Pancreas (tissue), 10 donors: ENCODE measurements at regions not wholly inside any gene's neighbourhood (a gene's known extent, or its start where the extent isn't known, plus 50 kb on each side); places are given as distances from the start of the nearest gene placed in this dataset.

ENCODE experiments used
- ATAC-seq, 4 donors: fragments of 200-7000 bp; cut with Tn5 transposase; one replicate each; pipeline versions ENCODE4 v1.8.0 to v1.9.1; 2020; ENCODE audit warnings: mild to moderate bottlenecking in 4 of 4, moderate library complexity in 4 of 4
- DNase-seq, 6 donors: peaks; one replicate each; pipeline ENCODE4 v3.0.0-alpha.2; 2020
- FAIRE-seq: peaks from 2 replicates; lab custom pipeline; 2012; peaks lifted over from hg19 to GRCh38; lab: Jason Lieb, UNC
- H3K27ac ChIP-seq, 4 donors: fragments of 200-600 bp; sonication (generic); 1 replicate in 3 of 4; 2 replicates in 1 of 4; pipeline versions ENCODE4 v1.5.0 to v1.8.0; 2020
- H3K27me3 ChIP-seq, 4 donors: fragments of 200-600 bp; one replicate each; pipeline ENCODE4 v1.8.0; 2021
- H3K36me3 ChIP-seq, 3 donors: fragments of 200-600 bp; sonication (generic) in 1 of 3; one replicate each; pipeline versions ENCODE4 v1.5.0 to v1.8.0; 2020 to 2021
- H3K4me1 ChIP-seq, 3 donors: fragments of 200-600 bp; one replicate each; pipeline ENCODE4 v1.8.0; 2021
- H3K4me3 ChIP-seq, 4 donors: fragments of 200-600 bp; sonication (generic) in 2 of 4; one replicate each; pipeline versions ENCODE4 v1.5.0 to v1.8.0; 2020 to 2021
- H3K9me3 ChIP-seq, 4 donors: fragments of 200-600 bp; one replicate each; pipeline ENCODE4 v1.8.0; 2021
- WGBS, 2 donors: extraction: QIAGEN DNeasy Blood & Tissue Kit; methylation state at CpG; one replicate each; pipeline ENCODE4 v1.1.7; 2013; 5-methylcytosine and 5-hydroxymethylcytosine counted together
- intact Hi-C, 3 donors: fragments of 100-400 bp; cut with DNase I; formaldehyde crosslinking; loops; one replicate each; pipeline versions ENCODE4 v1.11.1 to v1.14.2; 2022
- TF ChIP-seq, protein P1 (sequence below), 4 donors: fragments of 200-600 bp; sonication (generic) in 3 of 4; IDR thresholded peaks; one replicate each; pipeline versions ENCODE4 v1.5.0 to v1.8.0; 2021; ENCODE audit warnings: antibody characterized with exemption in 4 of 4
- donor health status: healthy with polysubstance abuse.
- donor health status: DM: no; HTN: no; CAD: no; lungs with moderate emphysema.
- donor health status: DM: no; HTN: no; CAD: no.
- donor health status: control.
- donor health status: control.
- donor health status: Bipolar disorder and iron deficiency.
- donor health status: DM: yes; HTN: yes; CAD: no.
- donor health status: DM: no; HTN: no; CAD: no.
- donor health status: DM: no; HTN: no; CAD: no.
- donor health status: DM: yes; HTN: yes; CAD: no.

DNA sequence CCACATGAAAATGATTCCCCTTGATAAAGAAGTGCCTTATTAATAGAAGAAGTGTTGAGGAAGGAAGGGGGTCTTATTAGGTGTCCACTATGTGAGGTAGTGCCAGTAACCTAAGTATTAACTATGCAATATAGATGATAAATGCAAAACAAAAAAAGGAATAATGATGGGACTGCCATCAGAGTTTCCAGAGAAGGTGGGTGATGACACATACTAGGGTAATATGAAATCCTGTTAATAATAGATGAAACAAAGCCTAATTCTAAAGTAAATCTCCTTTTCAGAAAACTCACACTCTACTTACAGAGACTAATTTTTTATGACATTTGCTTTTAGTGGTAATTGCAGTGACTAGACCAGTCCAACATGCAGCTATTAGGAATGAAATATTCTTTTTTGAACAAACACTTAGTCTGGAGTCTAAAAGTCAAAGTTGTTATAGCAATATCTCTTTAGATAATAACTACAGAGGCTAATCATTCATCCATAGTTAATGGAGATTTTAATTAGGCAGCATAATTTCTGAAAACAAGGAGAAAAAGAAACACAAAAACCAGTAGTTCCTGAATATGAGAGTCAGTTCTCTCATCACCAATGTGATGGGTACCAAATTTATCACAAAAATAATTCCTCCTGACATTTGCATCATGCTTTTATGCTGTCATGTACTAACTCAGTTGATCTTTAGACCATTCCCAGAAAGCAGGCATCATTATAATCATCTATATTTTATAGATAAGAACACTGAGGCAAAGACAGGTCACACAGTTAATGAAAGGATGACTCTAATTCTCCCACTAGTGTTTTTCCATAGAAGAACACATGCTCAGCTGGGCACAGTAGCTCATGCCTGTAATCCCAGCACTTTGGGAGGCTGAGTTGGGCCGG, 208.8 kb upstream of the ARG1 start:
- 86 to 89% methylated on average over 1 of the region's 1 CpG for WGBS, 2 donors
- peaks cover 6 to 27% (median 13%) of the 10 kb centered on the region in 3 donors for H3K4me1 ChIP-seq
- ATAC-seq (no peak), DNase-seq (no peak), FAIRE-seq (no peak)
- intact Hi-C loops, result no loop called here
- H3K9me3 ChIP-seq, result no peaks in the 10 kb centered on the region
- no peak overlapping the region for H3K27ac ChIP-seq
- no peaks in the 10 kb centered on the region for H3K27me3 ChIP-seq
- H3K36me3 ChIP-seq, result no peaks in the 10 kb centered on the region
- TF ChIP-seq, protein P1, sequence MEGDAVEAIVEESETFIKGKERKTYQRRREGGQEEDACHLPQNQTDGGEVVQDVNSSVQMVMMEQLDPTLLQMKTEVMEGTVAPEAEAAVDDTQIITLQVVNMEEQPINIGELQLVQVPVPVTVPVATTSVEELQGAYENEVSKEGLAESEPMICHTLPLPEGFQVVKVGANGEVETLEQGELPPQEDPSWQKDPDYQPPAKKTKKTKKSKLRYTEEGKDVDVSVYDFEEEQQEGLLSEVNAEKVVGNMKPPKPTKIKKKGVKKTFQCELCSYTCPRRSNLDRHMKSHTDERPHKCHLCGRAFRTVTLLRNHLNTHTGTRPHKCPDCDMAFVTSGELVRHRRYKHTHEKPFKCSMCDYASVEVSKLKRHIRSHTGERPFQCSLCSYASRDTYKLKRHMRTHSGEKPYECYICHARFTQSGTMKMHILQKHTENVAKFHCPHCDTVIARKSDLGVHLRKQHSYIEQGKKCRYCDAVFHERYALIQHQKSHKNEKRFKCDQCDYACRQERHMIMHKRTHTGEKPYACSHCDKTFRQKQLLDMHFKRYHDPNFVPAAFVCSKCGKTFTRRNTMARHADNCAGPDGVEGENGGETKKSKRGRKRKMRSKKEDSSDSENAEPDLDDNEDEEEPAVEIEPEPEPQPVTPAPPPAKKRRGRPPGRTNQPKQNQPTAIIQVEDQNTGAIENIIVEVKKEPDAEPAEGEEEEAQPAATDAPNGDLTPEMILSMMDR (IDR thresholded peaks at IDR 0.05), result no peak
- no peak overlapping the region for H3K4me3 ChIP-seq

DNA sequence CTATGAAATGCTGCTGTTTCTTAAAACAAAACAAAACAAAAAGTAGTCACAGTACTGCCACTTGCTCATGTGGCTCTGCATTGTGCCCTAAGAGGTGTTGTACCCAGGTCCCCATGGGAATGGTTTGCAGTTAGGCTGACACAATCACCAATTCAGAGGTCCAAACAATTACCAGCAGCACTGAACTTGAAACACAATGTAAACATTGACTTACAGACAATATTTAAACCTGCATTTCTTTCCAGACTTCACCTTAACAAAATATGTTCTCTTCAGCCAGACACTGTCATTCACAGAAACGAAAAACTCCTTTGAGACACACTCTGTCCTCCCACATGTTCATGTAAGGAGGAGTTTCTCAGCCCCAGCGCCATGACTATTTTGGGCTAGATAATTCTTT, 206.8 kb upstream of the ARG1 start:
- H3K36me3 ChIP-seq, result no peaks in the 10 kb centered on the region
- ATAC-seq, result peak in 1 of 4 donors; percentile 25
- H3K4me3 ChIP-seq, result no peak overlapping the region
- WGBS, 2 donors, result 54 to 60% methylated on average over 2 of the region's 2 CpGs
- intact Hi-C loops, result no loop called here
- TF ChIP-seq, protein P1 (IDR thresholded peaks at IDR 0.05), result no peak
- peaks cover 6 to 27% (median 13%) of the 10 kb centered on the region in 3 donors for H3K4me1 ChIP-seq
- no peaks in the 10 kb centered on the region for H3K9me3 ChIP-seq
- FAIRE-seq, result no peak
- DNase-seq, result no peak
- H3K27ac ChIP-seq, result no peak overlapping the region
- H3K27me3 ChIP-seq, result no peaks in the 10 kb centered on the region

DNA sequence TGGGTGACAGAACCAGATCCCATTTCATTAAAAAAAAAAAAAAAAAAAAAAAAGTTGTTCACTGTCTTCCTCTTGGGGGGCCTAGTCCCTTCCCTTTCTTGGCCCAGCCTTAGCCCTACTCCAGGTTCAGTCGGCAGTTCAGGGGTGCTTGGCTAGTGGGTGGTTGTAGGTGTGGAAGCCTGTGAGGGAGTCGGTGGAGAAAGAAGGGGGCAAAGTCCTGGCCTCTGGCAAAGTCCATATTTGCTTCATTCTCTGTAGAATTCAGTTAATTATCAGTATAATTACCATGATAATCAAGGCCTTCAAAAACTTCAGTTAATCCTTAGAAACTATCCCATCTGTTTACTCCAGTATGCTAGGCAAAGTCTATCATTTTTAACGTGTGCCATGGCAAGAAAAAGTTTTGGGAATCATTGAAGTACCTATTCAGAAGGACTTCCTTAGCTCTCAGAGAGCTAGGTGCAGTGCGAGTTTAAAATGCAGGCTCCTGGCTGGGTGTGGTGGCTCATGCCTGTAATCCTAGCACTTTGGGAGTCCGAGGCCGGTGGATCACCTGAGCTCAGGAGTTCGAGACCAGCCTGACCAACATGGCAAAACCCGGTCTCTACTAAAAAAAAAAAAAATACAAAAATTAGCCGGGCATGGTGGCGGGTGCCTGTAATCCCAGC, 205.7 kb upstream of the ARG1 start:
- TF ChIP-seq, protein P1 (IDR thresholded peaks at IDR 0.05), result no peak
- Histone ChIP-seq H3K4me3 (no peak overlapping the region), H3K9me3 (no peaks in the 10 kb centered on the region), H3K27ac (peak overlapping the region in 2 of 4 donors; percentile 70 to 71), H3K4me1 (peaks cover 6 to 27% (median 13%) of the 10 kb centered on the region in 3 donors), H3K27me3 (no peaks in the 10 kb centered on the region), H3K36me3 (no peaks in the 10 kb centered on the region)
- DNase-seq (no peak), ATAC-seq (no peak), FAIRE-seq (no peak)
- intact Hi-C loops, result no loop called here
- WGBS, 2 donors, result 84 to 88% methylated on average over 10 of the region's 10 CpGs

DNA sequence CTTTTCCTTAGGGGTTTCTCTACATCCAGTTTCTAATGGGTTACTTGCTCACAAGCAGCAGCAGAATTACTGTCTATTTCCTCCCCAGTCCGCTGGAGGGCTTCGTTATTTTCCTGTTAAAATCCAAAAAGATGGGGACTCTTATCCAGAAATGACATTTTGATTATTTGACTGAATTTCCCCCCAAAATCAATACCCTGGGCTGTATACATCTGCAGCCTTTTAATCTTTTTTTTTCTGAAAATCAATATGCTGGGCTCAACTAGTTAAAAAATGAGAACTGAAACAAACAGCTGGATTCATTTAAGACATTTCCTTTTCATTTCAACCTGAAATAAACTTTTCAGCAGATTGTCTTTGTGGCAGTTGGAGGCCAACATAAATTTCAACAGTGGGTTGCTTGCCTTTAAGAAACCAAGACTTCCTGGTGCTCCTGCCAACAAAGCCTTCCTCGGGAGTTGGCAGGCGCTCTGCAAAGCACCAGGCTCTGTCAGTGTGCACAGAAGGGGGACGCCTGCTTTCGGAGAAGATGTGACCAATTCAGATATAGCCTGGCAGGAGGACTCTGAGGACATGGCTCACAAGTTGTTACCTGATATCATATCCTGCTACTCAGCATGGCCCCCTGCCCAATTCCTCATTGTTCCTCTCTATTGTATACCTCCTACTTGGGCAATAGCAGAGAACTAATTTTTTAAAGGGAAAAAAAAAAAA, 204.7 kb upstream of the ARG1 start:
- Histone ChIP-seq H3K4me1 (peaks cover 6 to 27% (median 13%) of the 10 kb centered on the region in 3 donors), H3K27ac (peak overlapping the region; percentile 13 to 71 (median 54)), H3K27me3 (no peaks in the 10 kb centered on the region), H3K36me3 (no peaks in the 10 kb centered on the region), H3K4me3 (no peak overlapping the region), H3K9me3 (no peaks in the 10 kb centered on the region)
- FAIRE-seq (no peak), ATAC-seq (peak; percentile 94 to 97 (median 96)), DNase-seq (peak; percentile 59 to 77 (median 70))
- TF ChIP-seq, protein P1 (IDR thresholded peaks at IDR 0.05), result no peak
- WGBS, 2 donors, result 5 to 7% methylated on average over 6 of the region's 6 CpGs
- intact Hi-C loops, result no loop called here
